OCI-LY1 (cell line): ENCODE measurements at regions not wholly inside any gene's neighbourhood (a gene's known extent, or its start where the extent isn't known, plus 50 kb on each side); places are given as distances from the start of the nearest gene placed in this dataset.

Source experiments
- H2AFZ ChIP-seq: fragments of 200-600 bp; sonication (generic), shearing (Covaris generic); 2 replicates; pipeline ENCODE4 v1.6.0; 2014; ENCODE audit warnings: antibody characterized with exemption, mild to moderate bottlenecking, low read length
- H3F3A ChIP-seq: fragments of 200-600 bp; sonication (generic), shearing (Covaris generic); 2 replicates; pipeline ENCODE4 v1.6.0; 2014; ENCODE audit warnings: mild to moderate bottlenecking, antibody characterized with exemption, low read length, moderate library complexity; ENCODE audit not compliant: insufficient read depth
- H3K27ac ChIP-seq: fragments of 200-600 bp; sonication (generic); 2 replicates; pipeline ENCODE4 v1.5.1; 2014; ENCODE audit warnings: low read length, mixed run types, mild to moderate bottlenecking, low read depth; ENCODE audit not compliant: poor library complexity, severe bottlenecking
- H3K27me3 ChIP-seq: fragments of 200-600 bp; sonication (generic); 2 replicates; pipeline ENCODE4 v1.6.0; 2014; ENCODE audit warnings: antibody characterized with exemption, mild to moderate bottlenecking, low read length, moderate library complexity; ENCODE audit not compliant: insufficient read depth
- H3K36me3 ChIP-seq: fragments of 200-600 bp; sonication (generic); 2 replicates; pipeline ENCODE4 v1.6.1; 2014; ENCODE audit warnings: mild to moderate bottlenecking, antibody characterized with exemption, low read length, moderate library complexity, mixed read lengths; ENCODE audit not compliant: insufficient read depth
- H3K4me1 ChIP-seq: fragments of 200-600 bp; sonication (generic); 2 replicates; pipeline ENCODE4 v1.5.1; 2014; ENCODE audit warnings: mild to moderate bottlenecking, low read length, moderate library complexity; ENCODE audit not compliant: insufficient read depth, severe bottlenecking
- H3K4me2 ChIP-seq: fragments of 200-600 bp; sonication (generic), shearing (Covaris generic); 2 replicates; pipeline ENCODE4 v1.6.1; 2014; ENCODE audit warnings: low read length
- H3K4me3 ChIP-seq: fragments of 200-600 bp; sonication (generic); 2 replicates; pipeline ENCODE4 v1.5.1; 2014; ENCODE audit warnings: low read length, low read depth, mild to moderate bottlenecking, mixed read lengths; ENCODE audit not compliant: poor library complexity, severe bottlenecking
- H3K79me2 ChIP-seq: fragments of 200-600 bp; shearing (Covaris generic); 2 replicates; pipeline ENCODE4 v1.6.1; 2016; ENCODE audit warnings: mixed run types, low read length, mixed read lengths; ENCODE audit not compliant: insufficient read depth
- H3K9ac ChIP-seq: fragments of 200-600 bp; sonication (generic), shearing (Covaris generic); 2 replicates; pipeline ENCODE4 v1.6.1; 2014; ENCODE audit warnings: mild to moderate bottlenecking, low read length, mixed read lengths
- H3K9me2 ChIP-seq: fragments of 200-600 bp; sonication (generic), shearing (Covaris generic); 2 replicates; pipeline ENCODE4 v1.6.1; 2014; ENCODE audit warnings: low read depth, mild to moderate bottlenecking, low read length, mixed read lengths
- H3K9me3 ChIP-seq: fragments of 200-600 bp; shearing (Covaris generic); 2 replicates; pipeline ENCODE4 v1.6.1; 2014; ENCODE audit warnings: low read length, mixed read lengths
- H4K20me1 ChIP-seq: fragments of 200-600 bp; sonication (generic), shearing (Covaris generic); 2 replicates; pipeline ENCODE4 v1.6.0; 2016; ENCODE audit warnings: mild to moderate bottlenecking, low read length; ENCODE audit not compliant: insufficient read depth
- CTCF ChIP-seq: fragments of 200-600 bp; sonication (generic), shearing (Covaris generic); IDR thresholded peaks from 2 replicates; pipeline ENCODE4 v1.5.1; 2017; ENCODE audit warnings: mild to moderate bottlenecking, antibody characterized with exemption, low read length, moderate library complexity, mixed read lengths
- EZH2 ChIP-seq: fragments of 200-600 bp; sonication (generic), shearing (Covaris generic); IDR thresholded peaks from 2 replicates; pipeline ENCODE4 v1.8.0; 2017; ENCODE audit warnings: borderline replicate concordance, mixed run types, mild to moderate bottlenecking, antibody characterized with exemption, low read length, moderate library complexity, mixed read lengths

- H3K4me3 ChIP-seq: no peak overlapping the region
- peaks cover 23% of the 10 kb centered on the region for H3K4me1 ChIP-seq
- H3F3A ChIP-seq: no peaks in the 10 kb centered on the region
- no peak overlapping the region for H3K27ac ChIP-seq
- H3K27me3 ChIP-seq: peaks cover 6% of the 10 kb centered on the region; the same call in 1 of the 2 replicates
- H2AFZ ChIP-seq: no peak overlapping the region
- no peaks in the 10 kb centered on the region for H3K79me2 ChIP-seq
- H3K9me2 ChIP-seq: no peaks in the 10 kb centered on the region
- TF ChIP-seq EZH2 (no peak), CTCF (no peak)
- no peak overlapping the region for H3K4me2 ChIP-seq
- H4K20me1 ChIP-seq: no peaks in the 10 kb centered on the region
- H3K9me3 ChIP-seq: no peaks in the 10 kb centered on the region
- H3K9ac ChIP-seq: no peak overlapping the region
- no peaks in the 10 kb centered on the region for H3K36me3 ChIP-seq
These were observed 82.6 kb upstream of the GALNT2 start for GRCh38 chr1:229984310-229984991.

- H3K9me3 ChIP-seq: no peaks in the 10 kb centered on the region
- H3K27me3 ChIP-seq: peaks cover 2% of the 10 kb centered on the region; the same call in 1 of the 2 replicates
- H3K9ac ChIP-seq: no peak overlapping the region
- H3K9me2 ChIP-seq: no peaks in the 10 kb centered on the region
- no peak overlapping the region for H3K27ac ChIP-seq
- no peaks in the 10 kb centered on the region for H3K36me3 ChIP-seq
- no peaks in the 10 kb centered on the region for H3F3A ChIP-seq
- H4K20me1 ChIP-seq: no peaks in the 10 kb centered on the region
- peaks cover 29% of the 10 kb centered on the region for H3K4me1 ChIP-seq
- H2AFZ ChIP-seq: no peak overlapping the region
- TF ChIP-seq CTCF (no peak), EZH2 (no peak)
- H3K79me2 ChIP-seq: no peaks in the 10 kb centered on the region
- H3K4me3 ChIP-seq: no peak overlapping the region
- H3K4me2 ChIP-seq: no peak overlapping the region
These were observed 81.9 kb upstream of the GALNT2 start for GRCh38 chr1:229984992-229985612.

DNA sequence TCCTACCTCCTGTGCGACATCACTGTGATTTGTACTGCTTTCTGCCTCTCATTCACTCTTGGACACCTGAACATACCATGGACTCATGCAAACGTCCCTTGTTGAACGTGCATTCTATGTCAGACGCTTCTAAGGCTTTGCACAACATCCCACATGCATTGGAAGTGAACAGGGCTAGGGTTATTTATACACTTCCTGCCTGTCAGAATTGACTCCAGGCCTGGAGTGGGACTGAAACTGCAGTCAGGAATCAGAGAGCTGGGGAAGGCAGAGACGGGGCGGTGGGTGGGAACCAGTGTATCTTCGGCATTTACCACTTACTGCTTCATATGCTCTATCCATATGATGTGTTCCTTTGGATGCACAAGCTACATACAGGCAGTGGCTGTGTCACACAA, 81.4 kb upstream of the GALNT2 start:
- no peaks in the 10 kb centered on the region for H3K9me3 ChIP-seq
- no peaks in the 10 kb centered on the region for H3F3A ChIP-seq
- no peak overlapping the region for H3K4me2 ChIP-seq
- H2AFZ ChIP-seq: no peak overlapping the region
- no peaks in the 10 kb centered on the region for H4K20me1 ChIP-seq
- no peak overlapping the region for H3K4me3 ChIP-seq
- no peaks in the 10 kb centered on the region for H3K9me2 ChIP-seq
- peaks cover 34% of the 10 kb centered on the region for H3K4me1 ChIP-seq
- H3K36me3 ChIP-seq: no peaks in the 10 kb centered on the region
- H3K27me3 ChIP-seq: no peaks in the 10 kb centered on the region; the same call in 1 of the 2 replicates
- no peak overlapping the region for H3K9ac ChIP-seq
- H3K79me2 ChIP-seq: no peaks in the 10 kb centered on the region
- no peak for TF ChIP-seq CTCF
- no peak for TF ChIP-seq EZH2
- no peak overlapping the region for H3K27ac ChIP-seq
